ENCODE measurements at regions not wholly inside any gene's neighbourhood (a gene's known extent, or its start where the extent isn't known, plus 50 kb on each side); places are given as distances from the start of the nearest gene placed in this dataset.

DNA sequence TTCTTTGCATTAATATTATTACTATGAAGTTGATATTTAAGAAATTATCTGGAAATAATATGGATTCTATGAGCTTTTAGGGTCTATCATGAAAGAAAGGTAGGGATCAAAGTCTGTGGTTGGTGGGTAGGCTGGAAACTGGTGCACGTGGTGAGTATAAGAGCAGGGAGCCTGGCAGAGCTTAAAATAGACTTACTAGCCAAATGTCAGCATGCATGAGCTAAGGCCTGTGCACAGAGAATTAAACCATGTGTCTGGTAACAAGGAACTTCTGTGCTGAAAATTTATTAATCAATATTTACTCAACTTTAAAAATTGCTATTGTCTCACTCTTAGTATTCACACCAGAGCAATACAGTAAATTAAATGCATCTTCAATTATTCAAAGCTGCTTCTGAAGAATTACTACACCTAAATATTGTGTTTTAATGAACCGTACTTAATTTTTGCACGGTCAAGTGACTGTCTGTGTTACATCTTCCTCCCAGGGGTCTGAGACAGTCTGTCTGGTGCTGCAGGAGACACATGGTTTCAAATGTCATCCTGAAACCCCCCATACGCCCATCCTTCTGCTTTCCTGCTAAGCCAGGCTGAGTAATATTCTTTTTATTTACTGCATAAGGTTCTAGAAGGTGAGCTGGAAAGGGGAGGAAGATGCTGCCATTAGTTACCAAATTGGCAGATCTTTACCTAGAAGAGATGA lies 161.0 kb upstream of the NLRP1 start:
- TF ChIP-seq, protein P1, sequence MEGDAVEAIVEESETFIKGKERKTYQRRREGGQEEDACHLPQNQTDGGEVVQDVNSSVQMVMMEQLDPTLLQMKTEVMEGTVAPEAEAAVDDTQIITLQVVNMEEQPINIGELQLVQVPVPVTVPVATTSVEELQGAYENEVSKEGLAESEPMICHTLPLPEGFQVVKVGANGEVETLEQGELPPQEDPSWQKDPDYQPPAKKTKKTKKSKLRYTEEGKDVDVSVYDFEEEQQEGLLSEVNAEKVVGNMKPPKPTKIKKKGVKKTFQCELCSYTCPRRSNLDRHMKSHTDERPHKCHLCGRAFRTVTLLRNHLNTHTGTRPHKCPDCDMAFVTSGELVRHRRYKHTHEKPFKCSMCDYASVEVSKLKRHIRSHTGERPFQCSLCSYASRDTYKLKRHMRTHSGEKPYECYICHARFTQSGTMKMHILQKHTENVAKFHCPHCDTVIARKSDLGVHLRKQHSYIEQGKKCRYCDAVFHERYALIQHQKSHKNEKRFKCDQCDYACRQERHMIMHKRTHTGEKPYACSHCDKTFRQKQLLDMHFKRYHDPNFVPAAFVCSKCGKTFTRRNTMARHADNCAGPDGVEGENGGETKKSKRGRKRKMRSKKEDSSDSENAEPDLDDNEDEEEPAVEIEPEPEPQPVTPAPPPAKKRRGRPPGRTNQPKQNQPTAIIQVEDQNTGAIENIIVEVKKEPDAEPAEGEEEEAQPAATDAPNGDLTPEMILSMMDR (IDR thresholded peaks at IDR 0.05): no peak
- TF ChIP-seq POLR2A (IDR thresholded peaks at IDR 0.05): no peak

Measured in gastroesophageal sphincter (tissue), 3 donors.